Right atrium auricular region (tissue), 2 donors: ENCODE measurements at regions not wholly inside any gene's neighbourhood (a gene's known extent, or its start where the extent isn't known, plus 50 kb on each side); places are given as distances from the start of the nearest gene placed in this dataset.

ENCODE experiments used
- DNase-seq: peaks from one replicate; pipeline ENCODE4 v3.0.0-alpha.2; 2019; ENCODE audit warnings: low spot score
- H3K27ac ChIP-seq, 2 donors: fragments of 200-600 bp; sonication (generic); 1 replicate in 1 of 2; 2 replicates in 1 of 2; pipeline ENCODE4 v1.5.1; 2016 to 2019
- H3K27me3 ChIP-seq, 2 donors: fragments of 200-600 bp; sonication (generic); one replicate each; pipeline versions ENCODE4 v1.5.1 to v1.6.0; 2017 to 2019
- H3K36me3 ChIP-seq: fragments of 200-600 bp; sonication (generic); one replicate; pipeline ENCODE4 v1.5.1; 2016
- H3K4me1 ChIP-seq, 2 donors: fragments of 200-600 bp; sonication (generic); one replicate each; pipeline versions ENCODE4 v1.5.1 to v1.6.0; 2017 to 2019
- H3K4me3 ChIP-seq, 2 donors: fragments of 200-600 bp; sonication (generic); 1 replicate in 1 of 2; 2 replicates in 1 of 2; pipeline ENCODE4 v1.5.1; 2017 to 2019; ENCODE audit warnings: mild to moderate bottlenecking in 1 of 2, moderate library complexity in 1 of 2
- H3K9me3 ChIP-seq, 2 donors: fragments of 200-600 bp; sonication (generic); one replicate each; pipeline ENCODE4 v1.5.1; 2019
- CTCF ChIP-seq, 2 donors: fragments of 200-600 bp; sonication (generic); IDR thresholded peaks; one replicate each; pipeline ENCODE4 v1.5.1; 2019; ENCODE audit warnings: antibody characterized with exemption in 2 of 2

GRCh38 chr5:82813861-82814260, 263.3 kb downstream of the TMEM167A start:
- Histone ChIP-seq H3K27me3 (no peaks in the 10 kb centered on the region), H3K9me3 (no peaks in the 10 kb centered on the region), H3K27ac (no peak overlapping the region), H3K4me1 (no peaks in the 10 kb centered on the region), H3K4me3 (no peak overlapping the region), H3K36me3 (no peaks in the 10 kb centered on the region)
- no peak for DNase-seq
- TF ChIP-seq CTCF (IDR thresholded peaks at IDR 0.05), result no peak

- DNase-seq, result no peak
- Histone ChIP-seq H3K27me3 (no peaks in the 10 kb centered on the region), H3K9me3 (no peaks in the 10 kb centered on the region), H3K4me3 (no peak overlapping the region), H3K4me1 (no peaks in the 10 kb centered on the region), H3K27ac (no peak overlapping the region), H3K36me3 (no peaks in the 10 kb centered on the region)
- TF ChIP-seq CTCF (IDR thresholded peaks at IDR 0.05), result no peak
Measured at GRCh38 chr5:82812575-82812974, 264.6 kb downstream of the TMEM167A start.

GRCh38 chr5:82811490-82811889, 265.7 kb downstream of the TMEM167A start:
- Histone ChIP-seq H3K9me3 (no peaks in the 10 kb centered on the region), H3K4me1 (no peaks in the 10 kb centered on the region), H3K27me3 (no peaks in the 10 kb centered on the region), H3K4me3 (no peak overlapping the region), H3K36me3 (no peaks in the 10 kb centered on the region), H3K27ac (no peak overlapping the region)
- no peak for TF ChIP-seq CTCF (IDR thresholded peaks at IDR 0.05)
- DNase-seq, result no peak

- DNase-seq, result no peak
- H3K9me3 ChIP-seq, result no peaks in the 10 kb centered on the region
- no peaks in the 10 kb centered on the region for H3K27me3 ChIP-seq
- TF ChIP-seq CTCF (IDR thresholded peaks at IDR 0.05), result no peak
- H3K36me3 ChIP-seq, result no peaks in the 10 kb centered on the region
- no peak overlapping the region for H3K27ac ChIP-seq
- no peaks in the 10 kb centered on the region for H3K4me1 ChIP-seq
- no peak overlapping the region for H3K4me3 ChIP-seq
Measured at GRCh38 chr5:82809420-82810143, 267.6 kb downstream of the TMEM167A start.

- no peak for DNase-seq
- Histone ChIP-seq H3K36me3 (no peaks in the 10 kb centered on the region), H3K27ac (no peak overlapping the region), H3K4me3 (no peak overlapping the region), H3K27me3 (no peaks in the 10 kb centered on the region), H3K4me1 (no peaks in the 10 kb centered on the region), H3K9me3 (no peaks in the 10 kb centered on the region)
- TF ChIP-seq CTCF (IDR thresholded peaks at IDR 0.05), result no peak
Measured at GRCh38 chr5:82808960-82809359, 268.2 kb downstream of the TMEM167A start.

- Histone ChIP-seq H3K27me3 (no peaks in the 10 kb centered on the region), H3K9me3 (no peaks in the 10 kb centered on the region), H3K27ac (no peak overlapping the region), H3K4me1 (no peaks in the 10 kb centered on the region), H3K36me3 (no peaks in the 10 kb centered on the region), H3K4me3 (no peak overlapping the region)
- no peak for TF ChIP-seq CTCF (IDR thresholded peaks at IDR 0.05)
- no peak for DNase-seq
Measured at GRCh38 chr5:82807021-82807420, 270.2 kb downstream of the TMEM167A start.
